T-helper 1 cell treated with Interleukin-12 subunit alpha and Interleukin-12 subunit beta and Interleukin-4 antibody, amounts not matched to agents 30 ng/mL and 1 ng/mL, for 36 hours (primary cell): ENCODE measurements at regions not wholly inside any gene's neighbourhood (a gene's known extent, or its start where the extent isn't known, plus 50 kb on each side); places are given as distances from the start of the nearest gene placed in this dataset.

Experiments used
- intact Hi-C: fragments of 100-400 bp; cut with micrococcal nuclease; formaldehyde crosslinking; loops from one replicate; pipeline ENCODE4 v1.15.1; 2024

- intact Hi-C loops = no loop called here
Observed at GRCh38 chr3:182737825-182738224, 55.5 kb upstream of the ATP11B start.

GRCh38 chr3:182738583-182739411 is 54.5 kb upstream of the ATP11B start:
- intact Hi-C loops = no loop called here

GRCh38 chr3:182739619-182740018 is 53.7 kb upstream of the ATP11B start:
- intact Hi-C loops = no loop called here

GRCh38 chr3:182740710-182741109 is 52.6 kb upstream of the ATP11B start:
- intact Hi-C loops = no loop called here

- intact Hi-C loops = no loop called here
Observed at GRCh38 chr3:182741214-182741613, 52.1 kb upstream of the ATP11B start.
